ENCODE measurements at regions not wholly inside any gene's neighbourhood (a gene's known extent, or its start where the extent isn't known, plus 50 kb on each side); places are given as distances from the start of the nearest gene placed in this dataset.

- no peak overlapping the region for H3K27ac ChIP-seq (ENCODE audit: low read depth in 1 of 2, low read length in 2 of 2)
These were observed 501.1 kb downstream of the TNS3 start for GRCh38 chr7:47080816-47081215.

GRCh38 chr7:47078241-47078640, 503.7 kb downstream of the TNS3 start:
- 90% methylated on average over 2 of the region's 2 CpGs for WGBS
- Histone ChIP-seq H3K27me3 (ENCODE audit: control insufficient read depth in 4 of 4, insufficient read depth in 4 of 4, low read length in 3 of 4) (no peaks in the 10 kb centered on the region), H3K4me3 (ENCODE audit: low read depth in 1 of 3, low read length in 3 of 3) (no peak overlapping the region), H3K36me3 (ENCODE audit: control insufficient read depth in 4 of 4, insufficient read depth in 3 of 4, low read depth in 1 of 4, low read length in 3 of 4) (no peaks in the 10 kb centered on the region), H3K4me1 (ENCODE audit: control insufficient read depth in 4 of 4, insufficient read depth in 4 of 4, low read length in 3 of 4) (no peaks in the 10 kb centered on the region), H3K9me3 (ENCODE audit: control insufficient read depth in 4 of 4, low read length in 3 of 4) (no peaks in the 10 kb centered on the region), H3K9ac (ENCODE audit: low read depth in 1 of 2, low read length in 2 of 2) (no peak overlapping the region), H3K27ac (ENCODE audit: low read depth in 1 of 2, low read length in 2 of 2) (no peak overlapping the region)
- no peak for TF ChIP-seq ZBTB33 (IDR thresholded peaks at IDR 0.05)
- TF ChIP-seq SP1 (IDR thresholded peaks at IDR 0.05): no peak
- no peak for TF ChIP-seq HNF4G (IDR thresholded peaks at IDR 0.05)
- no peak for TF ChIP-seq NR2F2 (IDR thresholded peaks at IDR 0.05)
- no peak for TF ChIP-seq ATF3 (IDR thresholded peaks at IDR 0.05)
- no peak for TF ChIP-seq JUND (IDR thresholded peaks at IDR 0.05)
- TF ChIP-seq HNF4A (conservative IDR thresholded peaks at IDR 0.05): no peak
- TF ChIP-seq MAX (IDR thresholded peaks at IDR 0.05): no peak
- no peak for TF ChIP-seq REST (IDR thresholded peaks at IDR 0.05)
- TF ChIP-seq TAF1 (conservative IDR thresholded peaks at IDR 0.05): no peak
- TF ChIP-seq FOXA1 (IDR thresholded peaks at IDR 0.05): no peak
- TF ChIP-seq RXRA (IDR thresholded peaks at IDR 0.05): no peak
- TF ChIP-seq GABPA (IDR thresholded peaks at IDR 0.05 in 1 of 2, conservative IDR thresholded peaks at IDR 0.05 in 1 of 2): no peak
- DNase-seq (ENCODE audit: low spot score): no peak

More at GRCh38 chr7:47080816-47081215, 501.1 kb downstream of the TNS3 start:
- TF ChIP-seq HNF4G (IDR thresholded peaks at IDR 0.05) (no peak), RAD21 (IDR thresholded peaks at IDR 0.05) (peak in 1 of 2 donors; percentile 29), NR2F2 (IDR thresholded peaks at IDR 0.05) (peak; percentile 87)
- Histone ChIP-seq H3K4me1 (ENCODE audit: control insufficient read depth in 4 of 4, insufficient read depth in 4 of 4, low read length in 3 of 4) (no peaks in the 10 kb centered on the region), H3K27me3 (ENCODE audit: control insufficient read depth in 4 of 4, insufficient read depth in 4 of 4, low read length in 3 of 4) (no peaks in the 10 kb centered on the region), H3K9ac (ENCODE audit: low read depth in 1 of 2, low read length in 2 of 2) (no peak overlapping the region), H3K9me3 (ENCODE audit: control insufficient read depth in 4 of 4, low read length in 3 of 4) (no peaks in the 10 kb centered on the region), H3K4me3 (ENCODE audit: low read depth in 1 of 3, low read length in 3 of 3) (no peak overlapping the region), H3K36me3 (ENCODE audit: control insufficient read depth in 4 of 4, insufficient read depth in 3 of 4, low read depth in 1 of 4, low read length in 3 of 4) (no peaks in the 10 kb centered on the region)
- no peak for DNase-seq (ENCODE audit: low spot score)
- WGBS: 69% methylated on average over 3 of the region's 3 CpGs

All from liver (tissue), 7 donors.